Choroid plexus epithelial cell (primary cell): ENCODE measurements at regions not wholly inside any gene's neighbourhood (a gene's known extent, or its start where the extent isn't known, plus 50 kb on each side); places are given as distances from the start of the nearest gene placed in this dataset.

Source experiments
- DNase-seq: peaks from one replicate; pipeline ENCODE4 v3.0.0-alpha.2; 2010; ENCODE audit warnings: low read depth
- H3K4me3 ChIP-seq: 2 replicates; pipeline ENCODE4 v1.5.1; 2011; ENCODE audit warnings: low read depth, mild to moderate bottlenecking, control low read depth, low read length, moderate library complexity
- TF ChIP-seq, protein P1 (sequence below): conservative IDR thresholded peaks from 2 replicates; pipeline ENCODE4 v1.5.1; 2011; ENCODE audit warnings: low read depth, mild to moderate bottlenecking, control low read depth, inconsistent platforms, low read length, moderate library complexity

DNA sequence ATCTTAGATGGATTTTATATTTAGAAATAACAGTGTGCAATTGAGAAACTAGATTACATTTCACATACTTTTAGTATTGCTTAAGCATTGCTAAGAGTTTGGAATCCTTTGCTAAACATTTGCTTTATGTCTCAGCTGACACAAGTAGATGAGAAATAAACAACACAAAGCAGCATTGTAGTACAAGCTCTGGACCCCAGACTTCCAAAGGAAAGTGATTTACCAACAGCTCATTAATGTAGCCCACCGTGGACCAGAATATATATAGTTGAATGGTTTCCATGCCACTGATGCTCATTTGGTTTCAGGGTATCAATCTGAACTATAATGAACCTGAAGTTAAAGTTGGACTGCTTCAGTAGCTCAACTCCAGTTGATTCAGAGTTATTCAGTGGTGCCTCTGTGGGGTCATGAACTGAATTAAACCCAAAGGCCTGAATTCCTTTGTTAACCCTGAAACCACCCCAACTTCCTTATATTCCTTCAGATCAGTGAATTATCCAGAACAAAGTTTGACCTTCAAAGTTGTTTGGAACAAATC is 132.1 kb upstream of the NEIL3 start:
- DNase-seq = peak; percentile 67
- TF ChIP-seq, protein P1, sequence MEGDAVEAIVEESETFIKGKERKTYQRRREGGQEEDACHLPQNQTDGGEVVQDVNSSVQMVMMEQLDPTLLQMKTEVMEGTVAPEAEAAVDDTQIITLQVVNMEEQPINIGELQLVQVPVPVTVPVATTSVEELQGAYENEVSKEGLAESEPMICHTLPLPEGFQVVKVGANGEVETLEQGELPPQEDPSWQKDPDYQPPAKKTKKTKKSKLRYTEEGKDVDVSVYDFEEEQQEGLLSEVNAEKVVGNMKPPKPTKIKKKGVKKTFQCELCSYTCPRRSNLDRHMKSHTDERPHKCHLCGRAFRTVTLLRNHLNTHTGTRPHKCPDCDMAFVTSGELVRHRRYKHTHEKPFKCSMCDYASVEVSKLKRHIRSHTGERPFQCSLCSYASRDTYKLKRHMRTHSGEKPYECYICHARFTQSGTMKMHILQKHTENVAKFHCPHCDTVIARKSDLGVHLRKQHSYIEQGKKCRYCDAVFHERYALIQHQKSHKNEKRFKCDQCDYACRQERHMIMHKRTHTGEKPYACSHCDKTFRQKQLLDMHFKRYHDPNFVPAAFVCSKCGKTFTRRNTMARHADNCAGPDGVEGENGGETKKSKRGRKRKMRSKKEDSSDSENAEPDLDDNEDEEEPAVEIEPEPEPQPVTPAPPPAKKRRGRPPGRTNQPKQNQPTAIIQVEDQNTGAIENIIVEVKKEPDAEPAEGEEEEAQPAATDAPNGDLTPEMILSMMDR = no peak
- no peak overlapping the region for H3K4me3 ChIP-seq

DNA sequence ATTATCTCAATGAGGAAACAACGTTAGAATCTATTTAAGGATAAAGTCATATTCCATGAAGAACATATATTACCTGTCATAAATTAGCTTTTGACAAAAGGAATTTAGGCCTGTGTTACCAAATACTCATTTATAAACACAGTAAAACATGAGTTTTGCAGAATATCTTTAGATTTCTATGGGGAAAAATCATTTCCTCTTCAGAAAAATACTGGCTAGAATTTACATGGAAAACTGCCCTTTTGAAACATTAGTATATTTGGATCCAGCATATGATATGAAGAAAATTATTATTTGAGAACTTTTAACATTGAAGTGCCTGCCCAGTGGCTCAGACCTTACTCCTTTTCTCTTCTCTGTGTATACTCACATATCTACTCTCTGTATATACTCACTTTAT is 131.4 kb upstream of the NEIL3 start:
- DNase-seq = no peak

DNA sequence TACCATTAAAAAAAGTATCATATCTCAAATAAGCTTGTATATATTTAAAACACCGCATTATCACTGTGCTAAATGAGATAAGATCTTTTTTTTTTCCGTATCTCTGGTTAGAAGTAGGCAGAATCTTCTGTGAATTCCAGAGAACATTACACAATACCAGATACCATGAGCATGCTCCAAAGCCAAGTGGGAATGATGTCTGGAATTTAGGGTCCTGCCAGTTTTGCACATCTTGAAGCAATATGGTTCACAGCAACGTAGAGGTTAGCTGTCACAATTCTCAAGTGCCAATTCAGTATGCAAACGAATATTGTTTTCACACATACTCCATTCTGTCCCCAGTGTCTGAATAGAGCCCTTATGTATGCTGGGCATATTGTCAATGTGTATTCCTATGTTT is 127.5 kb upstream of the NEIL3 start:
- TF ChIP-seq, protein P1 = no peak
- no peak overlapping the region for H3K4me3 ChIP-seq
- DNase-seq = peak; percentile 12

More for the DNA sequence above, 131.4 kb upstream of the NEIL3 start:
- TF ChIP-seq, protein P1 = no peak
- H3K4me3 ChIP-seq = no peak overlapping the region

DNA sequence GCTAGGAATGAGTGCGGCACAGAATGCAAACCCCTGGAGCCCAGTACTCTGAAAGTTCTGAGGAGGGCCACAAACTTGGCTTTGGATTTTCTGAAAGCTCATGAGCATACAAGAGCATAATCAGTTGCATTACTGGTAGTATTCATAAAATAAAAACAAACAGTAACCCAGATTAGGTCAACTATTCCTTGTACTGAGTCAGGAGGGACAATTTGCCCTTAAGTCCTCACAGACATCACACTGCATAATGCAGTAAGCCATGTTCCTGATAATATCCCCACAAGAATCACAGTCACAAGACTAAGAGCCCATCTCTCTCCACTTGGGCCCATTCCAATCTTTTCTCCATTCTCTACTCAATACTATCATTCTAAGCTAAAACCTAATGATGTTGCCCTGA is 126.9 kb upstream of the NEIL3 start:
- TF ChIP-seq, protein P1 = no peak
- H3K4me3 ChIP-seq = no peak overlapping the region
- no peak for DNase-seq

DNA sequence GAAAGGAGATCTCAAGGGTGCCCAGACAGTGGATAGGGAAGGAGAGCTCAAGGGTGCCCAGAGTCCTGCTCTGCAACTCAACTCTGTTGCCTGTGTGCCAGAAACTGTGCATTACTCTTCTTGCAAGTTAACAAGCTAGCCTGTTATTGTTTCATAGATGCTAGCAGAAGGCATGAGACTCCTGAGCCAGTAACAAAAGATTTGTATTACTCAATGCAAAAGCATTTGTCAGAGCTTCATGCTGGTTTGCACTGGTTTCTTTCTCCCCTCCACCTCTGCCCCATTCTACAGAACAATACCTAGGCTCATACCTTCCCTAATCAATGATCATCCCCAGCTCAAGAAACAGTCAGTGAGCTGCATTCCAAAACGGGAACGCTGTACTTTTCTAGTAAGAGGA is 124.5 kb upstream of the NEIL3 start:
- TF ChIP-seq, protein P1 = no peak
- H3K4me3 ChIP-seq = no peak overlapping the region
- DNase-seq = peak; percentile 11

DNA sequence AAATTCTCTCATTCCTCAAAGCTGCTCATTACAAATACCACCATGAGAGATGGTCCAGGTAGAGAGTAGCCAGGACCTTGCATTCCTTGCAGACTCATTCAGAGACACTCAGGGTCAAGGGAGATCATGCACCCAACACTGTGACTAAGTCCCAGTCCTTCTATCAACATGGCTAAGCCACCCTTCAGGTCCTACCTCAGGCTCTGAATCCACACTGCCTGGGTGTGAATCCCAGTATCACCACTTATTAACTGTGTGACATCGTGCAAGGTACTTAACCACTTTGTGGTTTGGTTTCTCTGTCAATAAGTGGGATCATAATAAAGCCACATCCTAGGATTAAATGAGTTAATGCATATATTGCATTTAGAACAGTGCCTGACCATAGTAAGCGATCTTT is 124.1 kb upstream of the NEIL3 start:
- H3K4me3 ChIP-seq = no peak overlapping the region
- no peak for DNase-seq
- TF ChIP-seq, protein P1 = no peak

DNA sequence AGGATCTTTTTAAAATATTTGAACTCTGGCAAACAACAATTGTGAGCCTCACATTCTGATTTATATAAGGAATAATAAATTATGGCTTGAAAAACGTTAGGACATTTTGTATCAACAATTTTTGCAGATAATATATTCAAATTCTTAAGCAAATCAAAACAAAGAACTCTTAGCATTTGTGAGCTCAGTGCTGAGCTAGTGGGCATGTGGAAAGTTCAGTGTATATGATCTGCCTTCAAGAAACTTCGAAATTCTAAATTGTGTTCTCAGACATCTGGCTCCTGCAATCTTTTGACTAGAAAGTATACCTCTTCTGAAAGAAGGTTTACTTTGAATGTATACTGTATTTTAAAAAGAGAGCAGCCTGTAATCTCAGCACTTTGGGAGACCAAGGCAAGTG is 122.3 kb upstream of the NEIL3 start:
- TF ChIP-seq, protein P1 = no peak
- no peak overlapping the region for H3K4me3 ChIP-seq
- no peak for DNase-seq
